MG63 (cell line): ENCODE measurements at regions not wholly inside any gene's neighbourhood (a gene's known extent, or its start where the extent isn't known, plus 50 kb on each side); places are given as distances from the start of the nearest gene placed in this dataset.
A peak's percentile ranks its signal among the peaks of the same experiment; 100 is the strongest.
"Not testable (repeated sequence)": the region's sequence is repeated elsewhere in the genome, so short reads cannot be mapped to it uniquely, and the experiment has no call there.

Experiments
- DNase-seq: peaks from one replicate; pipeline ENCODE4 v3.0.0-alpha.2; 2020
- H3K27me3 ChIP-seq: fragments of 250-450 bp; sonication (Bioruptor Pico); 2 replicates; pipeline ENCODE4 v1.5.1; 2020; ENCODE audit warnings: mild to moderate bottlenecking, moderate library complexity
- H3K36me3 ChIP-seq: fragments of 250-450 bp; sonication (Bioruptor Pico); 2 replicates; pipeline ENCODE4 v1.5.1; 2020; ENCODE audit warnings: mild to moderate bottlenecking, moderate library complexity
- H3K4me3 ChIP-seq: fragments of 250-450 bp; sonication (Bioruptor Pico); 2 replicates; pipeline ENCODE4 v1.5.1; 2020; ENCODE audit warnings: mild to moderate bottlenecking, moderate library complexity
- H3K9me3 ChIP-seq: fragments of 250-450 bp; sonication (Bioruptor Pico); 2 replicates; pipeline ENCODE4 v1.5.1; 2020; ENCODE audit warnings: mild to moderate bottlenecking, moderate library complexity

DNA sequence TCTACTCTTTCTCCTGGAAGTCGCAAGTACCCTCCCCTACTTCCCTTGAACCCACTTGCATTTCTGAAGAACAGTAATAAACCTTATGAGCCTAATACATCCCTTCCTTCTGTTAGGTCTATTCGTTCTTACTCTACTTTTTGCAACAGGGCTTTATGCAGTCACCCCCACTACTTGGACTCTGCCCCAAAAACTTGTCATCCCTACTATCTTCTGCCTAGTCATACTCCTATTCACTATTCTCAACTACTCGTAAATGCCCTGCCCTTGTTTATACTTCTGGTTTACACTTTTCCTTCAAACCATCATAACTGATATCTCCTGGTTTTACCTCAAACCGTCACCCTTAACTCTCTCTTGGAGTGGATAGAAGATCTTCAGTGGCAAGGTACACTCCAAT lies 55.2 kb upstream of the SLIT2 start:
- H3K9me3 ChIP-seq, result no peaks in the 10 kb centered on the region
- no peak overlapping the region for H3K4me3 ChIP-seq
- no peaks in the 10 kb centered on the region; the same call in 1 of the 2 replicates for H3K36me3 ChIP-seq
- DNase-seq, result peak; percentile 20
- H3K27me3 ChIP-seq, result no peaks in the 10 kb centered on the region

DNA sequence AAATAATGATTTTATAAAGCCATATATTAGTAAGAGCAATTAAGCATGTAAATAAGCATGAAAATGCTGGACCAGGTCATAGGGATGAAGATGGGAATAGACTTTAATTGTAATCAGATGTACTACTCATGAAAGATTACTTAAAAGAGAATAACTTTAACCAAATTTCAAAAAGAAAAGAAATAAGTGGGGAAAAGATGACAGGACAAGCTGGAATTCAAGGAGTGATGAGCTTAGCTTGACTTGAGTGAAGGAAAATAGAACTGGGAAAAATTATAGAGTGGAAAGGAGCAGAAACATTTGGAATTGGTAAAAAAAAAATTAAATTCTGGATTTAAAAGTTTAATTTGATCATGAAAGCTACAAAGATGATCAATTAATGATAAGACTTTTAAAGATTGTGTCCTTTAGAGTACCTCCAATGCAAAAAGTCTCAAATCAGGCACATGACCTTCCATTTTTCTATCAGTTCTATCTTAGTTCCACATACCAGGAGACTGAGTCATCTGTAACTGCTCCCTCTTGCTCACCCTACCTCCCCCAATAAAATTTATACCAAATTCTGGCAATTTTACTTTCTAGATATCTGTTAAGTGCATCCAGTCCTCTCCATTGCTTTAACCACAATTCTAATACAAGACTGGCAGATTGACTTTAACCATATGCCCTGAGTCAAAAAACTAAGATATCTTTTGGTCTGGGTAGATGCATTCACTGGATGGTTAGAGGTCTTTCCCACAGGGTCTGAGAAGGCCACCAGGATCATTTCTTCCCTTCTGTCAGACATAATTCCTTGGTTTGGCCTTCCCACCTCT lies 56.4 kb upstream of the SLIT2 start:
- DNase-seq, result no peak
- Histone ChIP-seq H3K36me3 (no peaks in the 10 kb centered on the region; the same call in 1 of the 2 replicates), H3K9me3 (no peaks in the 10 kb centered on the region), H3K4me3 (no peak overlapping the region), H3K27me3 (no peaks in the 10 kb centered on the region)

DNA sequence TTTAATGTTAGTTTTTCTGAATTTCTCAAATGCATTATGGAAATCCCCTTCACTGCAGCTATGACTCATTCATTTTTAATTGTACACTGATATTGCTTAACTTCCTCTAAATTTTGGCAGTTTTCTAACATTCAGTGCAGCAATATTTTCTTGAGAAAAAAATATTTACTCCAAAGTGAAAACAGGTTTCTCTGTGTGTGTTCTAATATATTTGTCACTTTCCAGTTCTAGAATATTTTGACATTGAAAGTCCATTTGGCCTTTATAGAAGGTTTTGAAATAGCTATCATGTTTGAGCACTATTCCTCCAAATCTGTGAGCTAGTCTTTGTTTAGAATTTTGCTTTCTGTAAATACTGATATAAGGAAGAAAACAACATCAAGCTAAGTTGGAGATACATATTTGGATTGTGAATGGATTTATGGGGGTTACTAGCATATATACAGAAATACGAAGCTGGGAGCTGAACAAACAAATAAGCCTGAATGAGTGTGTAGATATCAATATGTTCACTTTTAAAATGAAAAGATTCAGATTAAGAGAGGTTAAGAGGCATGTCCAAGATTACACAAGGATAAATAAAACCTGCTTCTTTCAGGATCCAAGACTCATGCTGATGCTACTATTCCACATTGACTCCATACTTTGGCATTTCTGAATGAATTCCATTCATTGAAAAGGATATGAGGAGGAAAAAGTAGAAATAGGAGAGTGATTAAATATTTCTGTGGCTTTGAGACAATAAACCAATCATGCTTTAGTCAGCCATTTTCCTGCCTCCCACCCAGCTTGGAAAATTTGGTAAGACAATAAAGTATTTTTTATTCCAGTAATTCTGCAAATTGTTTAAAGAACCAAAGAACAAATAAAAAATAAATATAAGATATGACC lies 57.3 kb upstream of the SLIT2 start:
- no peaks in the 10 kb centered on the region; the same call in 1 of the 2 replicates for H3K36me3 ChIP-seq
- H3K4me3 ChIP-seq, result no peak overlapping the region
- no peaks in the 10 kb centered on the region for H3K9me3 ChIP-seq
- H3K27me3 ChIP-seq, result no peaks in the 10 kb centered on the region
- no peak for DNase-seq

DNA sequence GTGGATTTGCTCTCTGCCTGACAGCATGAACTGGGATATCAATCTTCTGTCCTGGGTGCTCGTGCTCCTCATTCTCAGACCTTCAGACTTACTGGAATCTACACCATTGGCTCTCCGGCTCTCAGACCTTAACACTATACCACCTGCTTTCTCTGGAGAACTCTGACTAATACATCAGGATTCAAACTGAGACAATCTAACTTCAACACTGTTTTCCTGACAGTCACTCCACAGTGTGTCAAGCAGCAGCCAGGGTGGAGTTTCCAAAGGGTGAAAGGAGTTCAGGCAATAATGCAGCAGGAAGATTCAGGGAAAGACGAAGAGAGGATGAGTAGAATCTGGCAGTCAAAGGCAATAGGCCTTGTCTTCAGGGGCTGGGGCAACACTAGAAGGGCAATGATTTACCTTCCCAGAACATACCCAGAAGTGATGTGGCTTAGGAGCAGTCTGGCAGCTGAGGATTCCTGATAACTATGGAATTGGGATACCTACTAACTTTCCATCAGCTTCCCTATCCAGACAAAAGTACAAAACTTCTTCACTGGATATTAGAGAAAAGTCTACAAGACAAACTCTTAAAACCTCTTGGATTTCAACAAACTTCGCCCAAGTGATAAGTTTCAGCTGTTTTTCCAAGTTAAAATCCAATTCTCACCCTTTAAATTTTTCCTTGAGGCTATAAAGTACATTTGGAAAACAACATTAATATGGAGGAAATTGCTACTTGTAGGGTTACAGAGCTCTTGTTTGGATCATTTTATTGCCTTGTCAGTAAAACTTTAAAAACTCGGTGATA lies 58.4 kb upstream of the SLIT2 start:
- Histone ChIP-seq H3K9me3 (no peaks in the 10 kb centered on the region), H3K27me3 (no peaks in the 10 kb centered on the region), H3K36me3 (no peaks in the 10 kb centered on the region; the same call in 1 of the 2 replicates), H3K4me3 (no peak overlapping the region)
- DNase-seq, result peak; percentile 4

DNA sequence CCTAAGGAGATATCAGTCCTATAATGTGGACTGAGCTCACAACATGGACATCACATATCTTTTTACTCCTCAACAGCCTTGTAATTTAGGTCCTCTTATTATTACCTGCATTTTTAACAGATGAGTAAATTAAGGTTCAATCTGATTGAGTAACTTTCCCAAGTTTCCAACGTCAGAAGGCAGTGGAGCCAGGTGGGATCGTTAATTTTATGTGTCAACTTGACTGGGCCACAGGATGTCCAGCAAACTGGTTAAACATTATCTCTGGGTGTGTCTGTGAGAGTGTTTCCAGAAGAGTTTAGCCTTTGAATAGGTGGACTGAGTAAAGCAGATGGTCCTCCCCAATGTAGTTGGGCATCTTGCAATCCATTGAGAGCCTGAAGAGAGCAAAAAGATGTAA lies 59.0 kb upstream of the SLIT2 start:
- Histone ChIP-seq H3K9me3 (no peaks in the 10 kb centered on the region), H3K4me3 (no peak overlapping the region), H3K27me3 (no peaks in the 10 kb centered on the region), H3K36me3 (no peaks in the 10 kb centered on the region; the same call in 1 of the 2 replicates)
- no peak for DNase-seq

DNA sequence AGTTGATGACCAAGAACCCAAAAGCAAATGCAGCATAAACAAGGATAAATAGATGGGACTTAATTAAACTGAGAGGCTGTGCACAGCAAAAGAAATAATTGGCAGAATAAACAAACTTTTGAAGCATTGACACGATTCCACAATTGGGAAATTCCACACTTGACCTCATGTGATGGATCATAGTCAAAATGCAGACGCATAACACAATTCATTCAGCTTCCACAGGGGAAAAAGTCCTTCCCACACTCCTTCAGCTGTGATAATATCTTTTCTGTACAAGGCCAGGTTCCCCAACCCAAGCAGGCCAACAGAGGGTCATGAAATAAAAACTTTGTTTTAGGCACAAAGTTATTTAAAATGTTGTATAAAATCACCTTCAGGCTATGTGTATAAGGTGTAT lies 66.6 kb upstream of the SLIT2 start:
- Histone ChIP-seq H3K9me3 (no peaks in the 10 kb centered on the region), H3K36me3 (no peaks in the 10 kb centered on the region), H3K27me3 (no peaks in the 10 kb centered on the region), H3K4me3 (no peak overlapping the region)
- DNase-seq, result no peak

DNA sequence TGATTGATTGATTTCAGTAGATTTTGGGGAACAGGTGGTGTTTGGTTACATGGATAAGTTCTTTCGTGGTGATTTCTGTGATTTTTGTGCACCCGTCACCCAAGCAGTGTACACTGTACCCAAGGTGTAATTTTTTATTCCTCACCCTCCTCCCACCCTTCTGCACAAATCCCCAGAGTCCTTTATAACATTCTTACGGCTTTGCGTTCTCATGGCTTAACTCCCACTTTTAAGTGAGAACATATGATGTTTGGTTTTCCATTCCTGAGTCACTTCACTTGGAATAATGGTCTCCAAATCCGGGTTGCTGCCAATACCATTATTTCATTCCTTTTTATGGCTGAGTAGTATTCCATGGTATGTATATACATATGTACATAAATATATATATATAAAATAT lies 68.6 kb upstream of the SLIT2 start:
- H3K4me3 ChIP-seq, DNase-seq, H3K36me3 ChIP-seq, H3K27me3 ChIP-seq, H3K9me3 ChIP-seq: not testable (repeated sequence)

DNA sequence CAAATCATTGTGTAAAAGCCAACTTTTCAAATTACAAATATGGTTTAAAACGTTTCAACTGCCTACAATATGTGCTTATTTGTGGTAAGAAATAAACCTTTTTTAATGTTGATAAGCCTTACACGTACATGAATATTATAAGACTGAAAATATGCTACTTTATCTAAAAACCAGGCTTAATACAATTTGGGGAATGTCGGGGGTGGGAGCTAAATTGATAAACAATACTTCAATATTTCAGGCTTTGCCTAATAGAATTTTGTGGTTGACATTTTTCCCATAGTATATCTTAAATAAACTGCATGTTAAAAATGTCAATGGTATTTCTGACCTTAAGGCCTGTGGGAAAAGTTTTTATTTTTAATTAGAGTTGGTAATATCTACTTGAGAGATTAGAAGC lies 69.8 kb upstream of the SLIT2 start:
- DNase-seq, result no peak
- Histone ChIP-seq H3K27me3 (no peaks in the 10 kb centered on the region), H3K36me3 (no peaks in the 10 kb centered on the region), H3K9me3 (no peaks in the 10 kb centered on the region; the same call in 1 of the 2 replicates), H3K4me3 (no peak overlapping the region)

DNA sequence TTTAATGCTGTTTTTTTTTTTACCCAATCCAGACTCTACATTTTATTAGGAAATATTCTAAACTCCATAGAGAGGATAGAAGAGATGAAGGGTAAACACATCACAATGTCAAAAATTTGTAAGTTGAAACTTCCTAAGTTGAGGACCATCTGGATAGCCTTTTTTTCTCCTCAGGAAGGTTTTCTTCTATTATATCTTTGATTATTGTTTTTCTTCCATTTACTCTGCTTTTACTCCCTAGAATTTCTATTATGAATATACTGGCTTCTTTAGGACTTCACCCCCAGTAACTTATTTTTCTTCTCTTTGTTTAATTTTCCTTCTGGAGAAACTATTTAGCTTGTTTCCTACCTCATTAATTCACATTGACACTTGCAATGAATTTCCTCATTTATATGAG lies 71.2 kb upstream of the SLIT2 start:
- Histone ChIP-seq H3K9me3 (no peaks in the 10 kb centered on the region; the same call in 1 of the 2 replicates), H3K4me3 (no peak overlapping the region), H3K27me3 (no peaks in the 10 kb centered on the region), H3K36me3 (no peaks in the 10 kb centered on the region)
- DNase-seq, result no peak

DNA sequence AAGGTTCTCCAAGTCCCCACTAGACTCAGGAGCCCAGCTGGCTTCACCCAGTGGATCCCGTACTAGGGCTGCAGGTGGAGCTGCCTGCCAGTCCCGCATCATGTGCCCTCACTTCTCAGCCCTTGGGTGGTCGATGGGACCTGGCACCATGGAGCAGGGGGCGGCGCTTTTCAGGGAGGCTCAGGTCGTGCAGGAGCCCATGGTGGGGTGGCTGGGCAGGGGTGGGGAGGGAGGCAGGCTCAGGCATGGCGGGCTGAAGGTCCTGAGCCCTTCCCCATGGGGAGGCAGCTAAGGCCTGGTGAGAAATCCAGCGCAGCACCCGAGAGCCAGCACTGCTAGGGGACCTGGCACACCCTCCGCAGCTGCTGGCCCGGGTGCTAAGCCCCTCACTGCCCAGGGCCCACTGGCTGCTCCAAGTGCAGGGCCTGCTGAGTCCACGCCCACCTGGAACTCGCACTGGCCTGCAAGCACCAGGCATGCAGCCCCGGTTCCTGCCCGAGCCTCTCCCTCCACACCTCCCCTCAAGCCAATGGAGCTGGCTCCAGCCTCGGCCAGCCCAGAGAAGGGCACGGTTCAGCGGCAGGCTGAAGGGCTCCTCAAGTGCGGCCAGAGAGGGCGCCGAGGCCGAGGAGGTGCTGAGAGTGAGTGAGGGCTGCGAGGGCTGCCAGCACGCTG lies 72.7 kb upstream of the SLIT2 start:
- no peak overlapping the region for H3K4me3 ChIP-seq
- no peaks in the 10 kb centered on the region; the same call in 1 of the 2 replicates for H3K9me3 ChIP-seq
- DNase-seq, result no peak
- H3K36me3 ChIP-seq, result no peaks in the 10 kb centered on the region
- H3K27me3 ChIP-seq, result no peaks in the 10 kb centered on the region

DNA sequence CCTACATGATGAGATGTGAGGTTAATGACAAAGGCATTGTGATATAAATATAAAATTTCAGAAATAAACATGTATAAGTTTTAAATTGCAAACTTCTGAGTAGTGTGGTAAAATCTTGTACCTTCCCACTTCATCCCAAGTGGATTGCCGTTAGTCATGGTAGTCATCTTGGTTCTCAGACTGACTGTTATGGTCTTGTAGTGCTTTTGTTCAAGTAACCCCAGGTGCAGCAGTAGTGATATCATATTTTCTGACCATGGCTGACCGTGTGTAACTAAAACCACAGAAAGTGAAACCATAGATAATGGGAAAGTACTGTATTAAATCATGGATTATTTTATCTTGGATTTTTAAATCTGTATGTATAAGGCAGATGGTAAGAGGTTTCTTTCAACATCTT lies 74.8 kb upstream of the SLIT2 start:
- Histone ChIP-seq H3K4me3 (no peak overlapping the region), H3K9me3 (no peaks in the 10 kb centered on the region; the same call in 1 of the 2 replicates), H3K27me3 (no peaks in the 10 kb centered on the region), H3K36me3 (no peaks in the 10 kb centered on the region)
- DNase-seq, result no peak

DNA sequence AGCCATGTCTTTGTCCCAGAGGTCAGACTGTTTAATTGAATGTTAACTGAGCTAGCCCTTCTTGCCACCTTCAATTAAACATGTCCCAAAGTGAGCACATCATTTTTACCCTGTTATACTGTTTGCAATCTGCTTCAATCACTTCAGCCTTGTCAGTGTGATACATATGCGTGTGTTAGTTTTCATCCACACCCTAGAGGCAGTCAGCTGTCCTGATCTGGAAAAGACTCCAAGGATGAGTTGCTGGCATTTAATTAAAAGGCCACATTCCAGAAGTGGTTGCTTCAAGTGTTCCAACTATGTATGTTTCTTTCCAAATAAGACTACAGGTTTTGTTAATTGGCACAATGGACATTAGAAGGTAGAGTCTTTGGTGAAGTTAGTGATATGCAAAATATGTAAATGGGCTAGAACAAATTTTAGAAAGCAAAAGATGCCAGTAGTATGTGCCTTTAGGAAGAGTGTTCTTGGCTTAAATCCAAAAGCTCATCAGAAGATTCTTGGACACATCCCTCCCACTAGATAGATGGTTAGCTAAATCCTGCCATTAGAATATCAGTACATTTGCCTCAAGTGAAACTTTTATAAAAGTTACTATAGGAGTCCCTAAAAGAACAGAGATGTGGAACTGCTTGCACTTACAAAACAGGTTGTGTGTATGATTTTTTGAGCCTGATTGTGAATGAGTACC lies 79.5 kb upstream of the SLIT2 start:
- Histone ChIP-seq H3K9me3 (no peaks in the 10 kb centered on the region), H3K27me3 (no peaks in the 10 kb centered on the region), H3K36me3 (no peaks in the 10 kb centered on the region), H3K4me3 (no peak overlapping the region)
- no peak for DNase-seq

DNA sequence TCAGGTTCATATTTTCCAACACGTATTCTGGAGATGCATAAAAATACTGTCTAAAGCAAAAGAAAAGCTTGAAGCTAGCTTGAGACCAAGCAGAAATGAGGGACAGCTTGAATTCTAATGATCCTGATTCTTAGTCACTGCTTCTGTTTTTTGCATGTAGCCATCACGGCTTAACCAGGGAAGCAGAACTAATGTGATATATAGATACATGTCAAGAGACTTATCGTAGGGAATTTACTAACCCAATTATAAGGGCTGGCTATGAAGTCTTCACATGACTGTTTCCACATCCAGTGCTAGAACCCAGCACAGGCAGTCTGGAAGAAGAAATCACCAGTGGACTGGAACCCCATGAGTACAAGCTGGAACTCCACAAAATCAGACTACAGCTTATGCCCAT lies 85.2 kb upstream of the SLIT2 start:
- H3K9me3 ChIP-seq, result no peaks in the 10 kb centered on the region
- no peak for DNase-seq

DNA sequence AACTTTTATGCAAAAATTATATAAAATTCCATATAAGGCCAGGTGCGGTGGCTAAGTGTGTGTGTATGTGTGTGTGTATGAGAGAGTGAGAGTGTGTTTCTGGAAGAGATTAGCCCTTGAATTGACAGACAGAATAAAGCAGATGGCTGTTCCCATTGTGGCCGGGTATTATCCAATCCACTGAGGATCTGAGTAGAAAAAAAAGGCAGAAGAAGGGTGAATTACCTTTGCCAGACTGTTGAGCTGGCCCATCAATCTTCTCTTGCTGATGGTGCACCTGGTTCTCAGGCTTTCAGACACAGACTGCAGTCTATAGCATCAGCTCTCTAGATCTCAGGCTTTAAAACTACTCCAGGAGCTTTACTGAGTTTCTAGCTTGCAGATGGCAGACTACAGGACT lies 92.2 kb upstream of the SLIT2 start:
- Histone ChIP-seq H3K27me3 (no peaks in the 10 kb centered on the region), H3K9me3 (no peaks in the 10 kb centered on the region), H3K36me3 (no peaks in the 10 kb centered on the region), H3K4me3 (no peak overlapping the region)
- DNase-seq, result no peak

More for the DNA sequence above, 85.2 kb upstream of the SLIT2 start:
- Histone ChIP-seq H3K36me3 (no peaks in the 10 kb centered on the region), H3K4me3 (no peak overlapping the region), H3K27me3 (no peaks in the 10 kb centered on the region)

DNA sequence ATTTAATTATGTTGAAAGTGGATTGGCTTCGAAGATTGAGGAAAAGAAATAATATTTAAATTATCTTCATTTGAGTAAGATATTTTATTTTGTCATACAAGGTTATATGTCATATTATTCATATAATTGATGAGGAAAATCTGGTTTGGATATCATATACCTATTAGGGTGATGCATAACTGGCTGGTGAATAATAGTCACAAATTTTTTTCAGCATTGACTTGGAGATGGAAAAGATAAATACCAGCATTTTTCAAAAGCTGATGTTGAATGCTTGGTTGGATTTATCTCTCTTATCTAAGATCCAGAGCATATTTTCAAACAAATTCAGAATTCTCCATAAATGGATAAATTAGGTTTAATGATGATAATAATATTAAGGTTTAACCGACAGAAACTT lies 93.5 kb upstream of the SLIT2 start:
- H3K36me3 ChIP-seq, result no peaks in the 10 kb centered on the region
- H3K4me3 ChIP-seq, result no peak overlapping the region
- no peaks in the 10 kb centered on the region for H3K9me3 ChIP-seq
- no peaks in the 10 kb centered on the region for H3K27me3 ChIP-seq
- DNase-seq, result no peak

DNA sequence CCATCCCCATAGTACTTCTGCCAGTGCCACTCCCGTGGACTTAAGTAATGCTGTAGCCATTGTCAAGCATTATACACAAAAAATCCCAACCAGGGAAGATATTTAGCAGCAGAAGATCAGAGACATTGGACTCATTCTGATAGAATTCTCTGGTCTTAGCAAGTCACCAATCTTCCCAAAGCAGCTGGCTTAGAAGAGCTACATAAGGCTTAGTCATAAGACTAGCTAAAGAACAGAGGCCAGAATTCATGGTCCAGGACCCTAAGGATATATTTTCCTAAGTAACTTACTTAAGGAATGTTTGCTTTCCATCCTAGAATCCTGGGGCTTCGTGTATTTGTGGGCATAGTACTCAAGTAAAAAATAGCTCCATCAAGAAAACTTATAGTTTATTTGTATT lies 100.3 kb upstream of the SLIT2 start:
- no peaks in the 10 kb centered on the region for H3K27me3 ChIP-seq

More for the DNA sequence above, 100.3 kb upstream of the SLIT2 start:
- no peak for DNase-seq
- Histone ChIP-seq H3K9me3 (no peaks in the 10 kb centered on the region), H3K4me3 (no peak overlapping the region), H3K36me3 (no peaks in the 10 kb centered on the region)
